ENCODE measurements at regions not wholly inside any gene's neighbourhood (a gene's known extent, or its start where the extent isn't known, plus 50 kb on each side); places are given as distances from the start of the nearest gene placed in this dataset.

GRCh38 chr2:160731856-160732255 lies 238.2 kb upstream of the RBMS1 start:
- in situ Hi-C loops (cut with HindIII; ENCODE audit: low pct_unique_long_range_greater_than_20kb, low sequenced_read_pairs): no loop called here
- Histone ChIP-seq H3K36me3 (ENCODE audit: control insufficient read depth, insufficient read depth, low read length) (no peaks in the 10 kb centered on the region), H3K27ac (ENCODE audit: low read length) (no peak overlapping the region), H3K4me1 (ENCODE audit: control insufficient read depth, insufficient read depth, low read length) (no peaks in the 10 kb centered on the region), H3K9me3 (ENCODE audit: control insufficient read depth, insufficient read depth, low read depth, low read length) (no peaks in the 10 kb centered on the region), H3K27me3 (ENCODE audit: control insufficient read depth, insufficient read depth, low read length) (no peaks in the 10 kb centered on the region), H3K4me3 (ENCODE audit: low read depth in 2 of 2, low read length in 2 of 2) (no peak overlapping the region)
- BruUV-seq (replicated peaks): no TSS peak
- ChIA-PET POLR2A (no interaction called here), CTCF (no interaction called here)
- ATAC-seq: no peak
- intact Hi-C loops (cut with micrococcal nuclease; ENCODE audit: unreplicated experiment): no loop called here
- no peak for DNase-seq (ENCODE audit: low read depth, low spot score)
- TF ChIP-seq TCF7L2 (IDR thresholded peaks at IDR 0.05; ENCODE audit: low read depth, low read length) (no peak), POLR2AphosphoS5 (IDR thresholded peaks at IDR 0.05; ENCODE audit: low read depth, low read length) (no peak), SIN3A (IDR thresholded peaks at IDR 0.05; ENCODE audit: borderline replicate concordance, insufficient read depth, low read depth, low read length) (no peak)
- TF ChIP-seq, protein P1, sequence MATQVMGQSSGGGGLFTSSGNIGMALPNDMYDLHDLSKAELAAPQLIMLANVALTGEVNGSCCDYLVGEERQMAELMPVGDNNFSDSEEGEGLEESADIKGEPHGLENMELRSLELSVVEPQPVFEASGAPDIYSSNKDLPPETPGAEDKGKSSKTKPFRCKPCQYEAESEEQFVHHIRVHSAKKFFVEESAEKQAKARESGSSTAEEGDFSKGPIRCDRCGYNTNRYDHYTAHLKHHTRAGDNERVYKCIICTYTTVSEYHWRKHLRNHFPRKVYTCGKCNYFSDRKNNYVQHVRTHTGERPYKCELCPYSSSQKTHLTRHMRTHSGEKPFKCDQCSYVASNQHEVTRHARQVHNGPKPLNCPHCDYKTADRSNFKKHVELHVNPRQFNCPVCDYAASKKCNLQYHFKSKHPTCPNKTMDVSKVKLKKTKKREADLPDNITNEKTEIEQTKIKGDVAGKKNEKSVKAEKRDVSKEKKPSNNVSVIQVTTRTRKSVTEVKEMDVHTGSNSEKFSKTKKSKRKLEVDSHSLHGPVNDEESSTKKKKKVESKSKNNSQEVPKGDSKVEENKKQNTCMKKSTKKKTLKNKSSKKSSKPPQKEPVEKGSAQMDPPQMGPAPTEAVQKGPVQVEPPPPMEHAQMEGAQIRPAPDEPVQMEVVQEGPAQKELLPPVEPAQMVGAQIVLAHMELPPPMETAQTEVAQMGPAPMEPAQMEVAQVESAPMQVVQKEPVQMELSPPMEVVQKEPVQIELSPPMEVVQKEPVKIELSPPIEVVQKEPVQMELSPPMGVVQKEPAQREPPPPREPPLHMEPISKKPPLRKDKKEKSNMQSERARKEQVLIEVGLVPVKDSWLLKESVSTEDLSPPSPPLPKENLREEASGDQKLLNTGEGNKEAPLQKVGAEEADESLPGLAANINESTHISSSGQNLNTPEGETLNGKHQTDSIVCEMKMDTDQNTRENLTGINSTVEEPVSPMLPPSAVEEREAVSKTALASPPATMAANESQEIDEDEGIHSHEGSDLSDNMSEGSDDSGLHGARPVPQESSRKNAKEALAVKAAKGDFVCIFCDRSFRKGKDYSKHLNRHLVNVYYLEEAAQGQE (IDR thresholded peaks at IDR 0.05; ENCODE audit: insufficient read depth in 1 of 2, low read depth in 2 of 2, low read length in 1 of 2): no peak
- TF ChIP-seq, protein P2, sequence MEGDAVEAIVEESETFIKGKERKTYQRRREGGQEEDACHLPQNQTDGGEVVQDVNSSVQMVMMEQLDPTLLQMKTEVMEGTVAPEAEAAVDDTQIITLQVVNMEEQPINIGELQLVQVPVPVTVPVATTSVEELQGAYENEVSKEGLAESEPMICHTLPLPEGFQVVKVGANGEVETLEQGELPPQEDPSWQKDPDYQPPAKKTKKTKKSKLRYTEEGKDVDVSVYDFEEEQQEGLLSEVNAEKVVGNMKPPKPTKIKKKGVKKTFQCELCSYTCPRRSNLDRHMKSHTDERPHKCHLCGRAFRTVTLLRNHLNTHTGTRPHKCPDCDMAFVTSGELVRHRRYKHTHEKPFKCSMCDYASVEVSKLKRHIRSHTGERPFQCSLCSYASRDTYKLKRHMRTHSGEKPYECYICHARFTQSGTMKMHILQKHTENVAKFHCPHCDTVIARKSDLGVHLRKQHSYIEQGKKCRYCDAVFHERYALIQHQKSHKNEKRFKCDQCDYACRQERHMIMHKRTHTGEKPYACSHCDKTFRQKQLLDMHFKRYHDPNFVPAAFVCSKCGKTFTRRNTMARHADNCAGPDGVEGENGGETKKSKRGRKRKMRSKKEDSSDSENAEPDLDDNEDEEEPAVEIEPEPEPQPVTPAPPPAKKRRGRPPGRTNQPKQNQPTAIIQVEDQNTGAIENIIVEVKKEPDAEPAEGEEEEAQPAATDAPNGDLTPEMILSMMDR (IDR thresholded peaks at IDR 0.05): no peak

DNA sequence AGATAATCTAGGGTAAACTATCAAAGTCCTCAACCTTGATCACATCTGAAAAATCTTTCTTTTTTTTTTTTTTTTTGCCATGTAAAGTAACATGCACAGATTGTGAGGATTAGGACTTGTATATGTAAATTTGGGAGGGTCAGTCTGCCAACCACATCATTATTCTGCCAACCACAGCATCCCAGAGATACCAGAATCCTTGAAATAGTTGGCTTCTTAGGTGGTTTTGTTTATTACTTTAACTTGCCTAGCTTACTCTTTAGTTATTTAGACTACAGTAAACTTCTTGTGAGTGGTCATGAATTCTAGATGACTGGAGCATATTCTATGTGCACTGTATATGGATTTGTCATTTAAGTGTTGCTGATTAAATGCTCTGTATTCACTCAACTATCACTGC lies 242.1 kb upstream of the RBMS1 start:
- H3K4me1 ChIP-seq (ENCODE audit: control insufficient read depth, insufficient read depth, low read length): no peaks in the 10 kb centered on the region
- in situ Hi-C loops (cut with HindIII; ENCODE audit: low pct_unique_long_range_greater_than_20kb, low sequenced_read_pairs) (no loop called here), intact Hi-C loops (cut with micrococcal nuclease; ENCODE audit: unreplicated experiment) (no loop called here)
- POLR2A ChIA-PET: no interaction called here
- no peak overlapping the region for H3K27ac ChIP-seq (ENCODE audit: low read length)
- DNase-seq (ENCODE audit: low read depth, low spot score): no peak
- no peak overlapping the region for H3K4me3 ChIP-seq (ENCODE audit: low read depth in 2 of 2, low read length in 2 of 2)
- no TSS peak for BruUV-seq (replicated peaks)
- no peak for ATAC-seq
- H3K27me3 ChIP-seq (ENCODE audit: control insufficient read depth, insufficient read depth, low read length): no peaks in the 10 kb centered on the region
- TF ChIP-seq, protein P1 (IDR thresholded peaks at IDR 0.05; ENCODE audit: insufficient read depth in 1 of 2, low read depth in 2 of 2, low read length in 1 of 2): no peak
- TF ChIP-seq POLR2AphosphoS5 (IDR thresholded peaks at IDR 0.05; ENCODE audit: low read depth, low read length) (no peak), SIN3A (IDR thresholded peaks at IDR 0.05; ENCODE audit: borderline replicate concordance, insufficient read depth, low read depth, low read length) (no peak), TCF7L2 (IDR thresholded peaks at IDR 0.05; ENCODE audit: low read depth, low read length) (no peak)
- H3K36me3 ChIP-seq (ENCODE audit: control insufficient read depth, insufficient read depth, low read length): no peaks in the 10 kb centered on the region
- CTCF ChIA-PET: no interaction called here
- H3K9me3 ChIP-seq (ENCODE audit: control insufficient read depth, insufficient read depth, low read depth, low read length): no peaks in the 10 kb centered on the region

Data from Panc1 (cell line).